Activated T-cell treated with anti-CD3 and anti-CD28 coated beads, Interleukin-2, amount 50 U/mL, for 48 hours (primary cell): ENCODE measurements at regions not wholly inside any gene's neighbourhood (a gene's known extent, or its start where the extent isn't known, plus 50 kb on each side); places are given as distances from the start of the nearest gene placed in this dataset.

Experiments used
- DNase-seq, 2 experiments: peaks; one replicate each; pipeline ENCODE4 v3.0.0-alpha.2; 2020

GRCh38 chr2:120785228-120785966, 49.7 kb downstream of the GLI2 start:
- DNase-seq = no peak

- DNase-seq = no peak
Observed at GRCh38 chr2:120786038-120786960, 50.6 kb downstream of the GLI2 start.

DNA sequence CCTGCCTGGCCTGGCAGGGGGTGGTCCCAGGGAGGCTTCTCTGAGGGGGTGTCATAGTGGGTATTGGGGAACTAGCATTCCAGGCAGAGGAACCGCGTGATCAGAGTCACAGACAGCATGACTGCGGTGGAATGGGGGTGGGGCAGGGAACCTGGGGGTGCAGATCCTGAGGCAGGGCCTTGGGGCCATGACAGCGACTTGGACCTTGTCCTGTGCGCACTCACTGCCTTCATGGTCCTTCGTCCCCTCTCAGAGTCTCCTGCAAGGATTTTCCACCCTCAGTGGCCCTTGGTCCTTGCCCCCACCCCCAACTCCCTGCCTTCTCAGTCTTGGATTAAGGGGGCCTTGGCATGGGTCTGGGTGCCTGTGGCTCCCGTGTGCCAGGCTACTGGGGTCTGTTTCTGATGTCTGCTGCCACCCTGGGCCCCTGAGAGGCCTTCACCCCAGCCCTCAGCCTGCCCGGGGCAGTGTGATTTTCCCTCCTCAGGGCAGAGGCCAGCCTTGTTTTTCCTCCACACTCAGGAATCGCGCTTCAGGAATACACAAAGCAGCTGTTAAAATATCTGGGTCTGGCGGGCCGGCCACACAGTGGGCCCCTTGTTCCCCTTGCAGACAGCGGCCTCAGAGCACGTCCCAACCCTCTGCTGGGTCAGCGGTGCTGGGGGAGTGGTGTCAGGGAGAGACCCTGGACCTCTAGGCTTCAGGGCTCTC, 51.6 kb downstream of the GLI2 start:
- no peak for DNase-seq

DNA sequence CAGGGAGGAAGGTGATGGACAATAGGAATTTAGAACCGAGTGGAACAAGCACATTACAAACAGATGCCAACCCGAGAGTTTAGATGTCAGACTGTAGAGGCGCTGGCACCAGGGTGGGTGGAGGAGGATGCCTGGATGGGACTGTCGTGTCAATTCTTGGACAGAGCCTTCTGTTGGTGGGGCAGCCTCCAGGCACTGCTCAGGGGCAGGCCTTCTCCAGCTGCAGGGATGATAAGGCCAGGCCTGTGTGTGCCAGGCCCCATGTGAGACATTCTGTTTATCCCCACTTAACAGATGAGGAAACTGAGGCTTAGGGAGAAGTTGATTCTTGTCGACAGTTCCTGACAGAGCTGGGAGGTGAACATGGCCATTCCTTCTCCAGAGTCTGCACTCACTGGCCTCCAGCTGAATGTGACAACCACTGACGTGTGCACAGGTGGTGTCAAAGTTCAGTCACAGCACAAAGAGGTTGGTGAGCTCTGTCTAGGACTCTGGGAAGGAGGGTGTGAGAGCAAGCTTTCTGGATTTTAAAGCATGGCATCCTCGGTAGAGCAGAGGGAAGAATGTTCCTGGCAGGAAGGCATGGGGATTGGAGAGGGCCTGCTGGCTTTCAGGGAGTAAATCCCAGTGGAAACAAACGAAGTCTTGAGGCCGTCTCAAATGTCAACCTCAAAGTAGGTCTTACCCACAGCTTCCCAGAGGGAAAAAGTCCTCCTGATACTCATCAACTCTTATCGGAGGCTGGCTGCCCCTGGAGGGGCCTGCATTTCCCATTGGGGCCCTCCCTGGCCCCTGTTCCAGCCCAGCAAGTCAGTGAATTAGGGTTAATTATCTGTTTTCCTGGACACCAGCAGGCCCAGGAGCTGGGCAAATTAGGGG, 52.4 kb downstream of the GLI2 start:
- no peak for DNase-seq

DNA sequence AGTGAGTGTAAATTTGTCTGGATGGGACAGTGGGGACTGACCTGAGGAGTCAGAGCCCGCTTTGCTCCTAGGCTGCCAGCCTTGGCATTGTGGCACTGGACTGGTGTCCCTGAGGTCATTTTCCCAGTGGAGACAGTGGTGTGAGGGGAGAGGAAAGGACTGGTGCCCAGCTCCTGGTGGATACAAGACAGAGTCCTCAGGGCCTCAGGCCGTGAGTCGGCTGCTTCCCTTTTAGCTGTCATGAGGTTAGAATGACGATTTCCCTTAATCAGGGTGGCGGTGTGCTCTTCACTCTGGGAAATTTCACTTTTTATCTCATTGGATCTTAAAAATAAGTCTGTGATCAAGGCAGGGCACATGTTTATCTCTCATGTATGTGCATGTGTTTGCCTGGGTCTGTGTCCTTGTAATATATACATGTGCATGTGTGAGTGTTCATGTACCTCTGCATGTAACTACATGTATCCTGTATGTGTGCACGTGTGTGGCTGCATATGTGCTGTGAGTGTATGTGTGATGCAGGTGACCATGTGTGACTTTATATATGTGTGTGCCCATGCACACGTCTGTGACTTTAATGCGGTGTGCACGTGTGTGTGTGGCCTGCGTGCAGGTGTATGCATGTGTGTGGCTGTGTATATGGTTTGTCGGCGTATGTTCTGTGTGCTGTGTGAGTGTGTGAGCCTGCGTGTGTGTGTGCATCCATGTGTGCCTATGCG, 55.7 kb downstream of the GLI2 start:
- no peak for DNase-seq

DNA sequence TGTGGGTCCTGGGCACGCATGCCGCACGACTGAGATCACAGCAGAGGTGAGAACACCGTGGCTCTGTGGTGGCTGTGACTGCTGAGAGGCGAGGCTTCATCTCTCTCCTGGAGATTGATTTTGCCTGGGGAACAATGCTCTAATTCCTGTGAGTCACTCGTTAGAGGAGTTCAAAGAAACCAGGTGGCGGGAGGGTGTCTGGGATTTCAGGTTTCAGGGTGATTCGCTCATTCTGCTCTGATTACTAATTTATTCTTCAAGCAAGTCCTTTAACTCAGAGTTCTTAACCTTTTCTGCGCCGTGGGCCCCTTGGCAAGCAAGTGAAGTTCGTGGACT, 56.3 kb downstream of the GLI2 start:
- DNase-seq = no peak

GRCh38 chr2:120793682-120794403, 58.2 kb downstream of the GLI2 start:
- no peak for DNase-seq

- no peak for DNase-seq
Observed at GRCh38 chr2:120794716-120795115, 59.0 kb downstream of the GLI2 start.

GRCh38 chr2:120796094-120796493, 60.4 kb downstream of the GLI2 start:
- DNase-seq = no peak

DNA sequence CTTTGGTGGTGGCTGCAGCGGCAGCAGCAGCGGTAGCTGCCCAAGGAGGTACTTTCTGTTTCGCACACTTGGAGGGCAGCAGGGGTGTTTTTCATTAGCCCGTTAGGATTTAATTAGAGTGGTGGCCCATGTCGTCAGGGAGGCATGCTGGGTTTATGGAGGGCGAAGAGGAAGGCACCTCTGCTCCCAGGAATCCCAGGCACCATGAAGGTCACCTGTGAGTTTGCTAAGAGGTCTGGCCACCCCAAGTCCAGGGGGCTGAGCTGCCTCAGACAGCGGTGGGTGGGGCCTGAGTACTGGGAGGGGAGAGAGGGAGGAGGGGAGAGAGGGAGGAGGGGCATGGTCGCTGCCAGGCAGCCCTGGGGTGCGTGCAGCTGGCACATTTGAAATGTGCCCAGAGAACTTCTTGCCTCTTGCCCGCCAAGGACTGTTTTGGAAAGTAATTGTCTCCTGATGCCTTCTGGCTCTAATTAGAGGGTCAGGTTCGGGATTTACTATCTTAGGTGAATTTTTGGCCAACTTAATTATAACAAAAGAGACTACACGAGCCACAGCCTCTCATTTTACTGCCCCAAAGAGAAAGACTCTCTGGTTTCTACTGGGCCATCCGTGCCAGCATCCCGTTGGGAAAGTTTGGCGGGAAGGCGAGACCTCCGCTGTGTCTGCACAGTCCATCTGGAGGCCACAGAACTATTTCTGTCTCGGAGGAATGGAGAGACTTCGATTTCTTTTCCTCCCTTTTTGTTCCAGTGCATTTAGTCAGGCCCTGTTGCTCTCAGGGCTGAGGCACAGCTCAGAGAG, 62.0 kb downstream of the GLI2 start:
- DNase-seq = no peak

DNA sequence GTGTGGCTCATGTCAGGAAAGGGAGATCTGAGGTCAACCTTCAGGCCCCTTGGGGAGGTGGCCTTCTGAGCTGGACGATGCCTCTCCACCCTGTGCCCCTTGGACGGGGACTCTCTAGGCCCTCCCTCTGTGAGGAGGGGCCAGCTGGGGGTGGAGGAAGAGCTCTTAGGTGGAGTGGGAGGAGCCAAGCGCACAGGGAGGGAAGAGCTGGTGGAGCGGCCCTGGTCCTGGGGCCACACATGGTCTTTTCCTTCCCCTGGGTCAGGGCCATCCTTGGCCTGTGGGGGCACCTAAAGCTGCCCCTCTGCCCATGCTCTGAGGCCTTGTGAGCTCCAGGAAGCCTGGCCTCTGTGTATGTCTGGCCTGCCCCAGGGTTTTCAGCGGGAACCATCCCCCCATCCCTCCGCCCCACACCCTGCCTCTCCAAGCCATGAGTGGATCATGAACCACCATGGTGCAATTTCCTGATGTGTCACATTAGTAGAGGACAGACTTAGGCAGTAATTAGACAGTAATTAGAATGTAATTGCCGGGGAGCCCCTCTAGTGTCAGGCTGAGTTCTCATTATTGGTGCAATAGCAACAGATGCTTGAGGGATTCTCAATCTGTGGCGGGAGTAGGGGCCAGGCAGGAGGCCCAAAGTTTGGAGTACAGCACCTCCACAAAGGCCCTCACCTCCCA, 63.0 kb downstream of the GLI2 start:
- DNase-seq = no peak

DNA sequence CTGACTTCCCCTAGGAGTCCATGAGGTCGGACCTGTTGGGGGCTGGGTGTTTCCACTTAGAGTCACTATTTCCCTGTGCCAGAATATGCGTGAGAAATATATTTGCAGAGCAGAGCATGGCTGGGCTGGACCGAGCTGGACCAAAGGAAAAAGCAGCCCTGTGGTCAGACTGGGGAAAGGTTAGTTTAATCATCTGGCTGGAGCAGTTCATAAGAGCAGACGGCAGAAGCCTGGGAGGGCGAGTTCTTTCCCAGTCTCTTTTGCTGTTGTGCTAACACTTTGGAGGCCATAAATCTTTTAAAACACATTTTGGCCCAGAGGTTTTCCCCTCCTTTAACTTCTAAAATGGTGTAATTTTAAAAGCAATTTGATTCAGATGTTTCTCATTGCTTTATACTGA, 66.5 kb downstream of the GLI2 start:
- no peak for DNase-seq

GRCh38 chr2:120802867-120803484, 67.3 kb downstream of the GLI2 start:
- DNase-seq = no peak

- DNase-seq = no peak
Observed at GRCh38 chr2:120803764-120804335, 68.2 kb downstream of the GLI2 start.

GRCh38 chr2:120804459-120804858, 68.8 kb downstream of the GLI2 start:
- no peak for DNase-seq

DNA sequence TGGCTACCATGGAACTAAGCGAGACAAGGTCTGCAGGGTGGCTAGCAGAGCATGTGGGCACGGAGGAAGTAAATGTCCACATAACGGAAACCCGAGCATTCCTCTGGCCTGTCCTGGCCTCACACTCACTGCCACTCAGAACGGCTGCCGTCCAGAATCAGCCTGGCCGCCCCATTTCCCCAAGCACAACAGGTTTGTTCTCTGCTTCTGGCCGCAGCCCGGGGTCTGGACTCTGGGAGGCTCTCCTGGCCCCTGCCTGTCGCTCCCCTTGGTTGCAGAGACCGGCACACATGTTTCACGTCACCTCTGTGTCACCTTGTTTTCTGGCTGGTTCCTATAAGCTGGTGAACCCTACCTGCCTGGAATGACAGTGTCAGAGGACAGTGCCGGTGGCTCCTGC, 69.3 kb downstream of the GLI2 start:
- no peak for DNase-seq

GRCh38 chr2:120805602-120806001, 69.9 kb downstream of the GLI2 start:
- no peak for DNase-seq

- no peak for DNase-seq
Observed at GRCh38 chr2:120807751-120808150, 72.1 kb downstream of the GLI2 start.

DNA sequence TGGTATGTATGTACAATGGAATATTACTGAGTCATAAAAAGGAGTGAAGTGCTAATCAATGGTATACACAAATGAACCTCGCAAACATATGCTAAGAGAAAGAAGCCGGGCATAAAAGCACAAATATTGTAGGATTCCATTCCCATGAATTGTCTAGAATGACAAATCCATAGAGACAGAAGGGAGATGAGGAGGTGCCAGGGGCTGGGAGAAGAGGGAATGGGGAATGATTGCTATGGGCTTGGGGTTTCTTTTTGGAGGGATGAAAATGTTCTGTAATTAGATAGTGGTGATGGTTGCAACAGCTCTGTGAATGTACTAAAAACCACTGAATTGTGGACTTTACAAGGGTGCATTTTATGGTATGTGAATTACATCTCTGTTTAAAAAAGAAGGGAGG, 73.5 kb downstream of the GLI2 start:
- no peak for DNase-seq
